Colonic mucosa (tissue), 4 donors: ENCODE measurements at regions not wholly inside any gene's neighbourhood (a gene's known extent, or its start where the extent isn't known, plus 50 kb on each side); places are given as distances from the start of the nearest gene placed in this dataset.

ENCODE experiments used
- DNase-seq: peaks from one replicate; pipeline ENCODE4 v3.0.0-alpha.2; 2020
- H3K27ac ChIP-seq: fragments of 200-600 bp; one replicate; pipeline ENCODE4 v1.8.0; 2021
- H3K27me3 ChIP-seq: fragments of 200-600 bp; one replicate; pipeline ENCODE4 v1.8.0; 2021
- H3K36me3 ChIP-seq: fragments of 200-600 bp; one replicate; pipeline ENCODE4 v1.8.0; 2021
- H3K4me1 ChIP-seq: fragments of 200-600 bp; one replicate; pipeline ENCODE4 v1.8.0; 2021; ENCODE audit warnings: mild to moderate bottlenecking
- H3K4me3 ChIP-seq: fragments of 200-600 bp; one replicate; pipeline ENCODE4 v1.8.0; 2021
- H3K9ac ChIP-seq, 2 donors: one replicate each; pipeline ENCODE4 v1.7.0; 2013; ENCODE audit warnings: control low read depth in 2 of 2, low read depth in 2 of 2, low read length in 2 of 2
- H3K9me3 ChIP-seq: fragments of 200-600 bp; one replicate; pipeline ENCODE4 v1.8.0; 2021
- intact Hi-C: fragments of 100-400 bp; cut with DNase I; formaldehyde crosslinking; loops from one replicate; pipeline ENCODE4 v1.14.1; 2022
- TF ChIP-seq, protein P1 (sequence below): fragments of 200-600 bp; IDR thresholded peaks from one replicate; pipeline ENCODE4 v1.8.0; 2022; ENCODE audit warnings: antibody characterized with exemption, mild to moderate bottlenecking
- donor health status: healthy.
- donor health status: DM: no; HTN: no; CAD: no.
- donor health status: DM: no; HTN: no; CAD: no.

DNA sequence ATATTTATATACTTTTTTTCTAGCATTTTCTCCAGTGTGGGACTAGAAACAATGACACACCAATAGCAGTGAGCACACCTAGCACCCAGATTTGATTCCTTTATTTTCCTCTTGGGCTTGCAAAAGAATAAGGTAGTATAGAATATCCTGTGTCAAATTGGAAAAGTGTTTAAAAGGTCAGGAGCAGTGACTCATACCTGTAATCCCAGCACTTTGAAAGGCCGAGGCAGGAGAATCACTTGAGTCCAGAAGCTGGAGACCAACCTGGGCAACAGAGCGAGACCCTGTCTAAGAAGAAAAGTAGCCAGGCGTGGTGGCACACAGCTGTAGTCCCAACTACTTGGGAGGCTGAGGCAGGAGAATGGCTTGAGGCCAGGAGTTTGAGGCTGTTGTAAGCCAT is 53.8 kb upstream of the SGPP1 start:
- intact Hi-C loops: no loop called here
- TF ChIP-seq, protein P1, sequence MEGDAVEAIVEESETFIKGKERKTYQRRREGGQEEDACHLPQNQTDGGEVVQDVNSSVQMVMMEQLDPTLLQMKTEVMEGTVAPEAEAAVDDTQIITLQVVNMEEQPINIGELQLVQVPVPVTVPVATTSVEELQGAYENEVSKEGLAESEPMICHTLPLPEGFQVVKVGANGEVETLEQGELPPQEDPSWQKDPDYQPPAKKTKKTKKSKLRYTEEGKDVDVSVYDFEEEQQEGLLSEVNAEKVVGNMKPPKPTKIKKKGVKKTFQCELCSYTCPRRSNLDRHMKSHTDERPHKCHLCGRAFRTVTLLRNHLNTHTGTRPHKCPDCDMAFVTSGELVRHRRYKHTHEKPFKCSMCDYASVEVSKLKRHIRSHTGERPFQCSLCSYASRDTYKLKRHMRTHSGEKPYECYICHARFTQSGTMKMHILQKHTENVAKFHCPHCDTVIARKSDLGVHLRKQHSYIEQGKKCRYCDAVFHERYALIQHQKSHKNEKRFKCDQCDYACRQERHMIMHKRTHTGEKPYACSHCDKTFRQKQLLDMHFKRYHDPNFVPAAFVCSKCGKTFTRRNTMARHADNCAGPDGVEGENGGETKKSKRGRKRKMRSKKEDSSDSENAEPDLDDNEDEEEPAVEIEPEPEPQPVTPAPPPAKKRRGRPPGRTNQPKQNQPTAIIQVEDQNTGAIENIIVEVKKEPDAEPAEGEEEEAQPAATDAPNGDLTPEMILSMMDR: no peak
- Histone ChIP-seq H3K4me3 (no peak overlapping the region), H3K27me3 (no peaks in the 10 kb centered on the region), H3K36me3 (no peaks in the 10 kb centered on the region), H3K4me1 (no peaks in the 10 kb centered on the region), H3K27ac (no peak overlapping the region), H3K9ac (no peak overlapping the region), H3K9me3 (no peaks in the 10 kb centered on the region)
- no peak for DNase-seq

DNA sequence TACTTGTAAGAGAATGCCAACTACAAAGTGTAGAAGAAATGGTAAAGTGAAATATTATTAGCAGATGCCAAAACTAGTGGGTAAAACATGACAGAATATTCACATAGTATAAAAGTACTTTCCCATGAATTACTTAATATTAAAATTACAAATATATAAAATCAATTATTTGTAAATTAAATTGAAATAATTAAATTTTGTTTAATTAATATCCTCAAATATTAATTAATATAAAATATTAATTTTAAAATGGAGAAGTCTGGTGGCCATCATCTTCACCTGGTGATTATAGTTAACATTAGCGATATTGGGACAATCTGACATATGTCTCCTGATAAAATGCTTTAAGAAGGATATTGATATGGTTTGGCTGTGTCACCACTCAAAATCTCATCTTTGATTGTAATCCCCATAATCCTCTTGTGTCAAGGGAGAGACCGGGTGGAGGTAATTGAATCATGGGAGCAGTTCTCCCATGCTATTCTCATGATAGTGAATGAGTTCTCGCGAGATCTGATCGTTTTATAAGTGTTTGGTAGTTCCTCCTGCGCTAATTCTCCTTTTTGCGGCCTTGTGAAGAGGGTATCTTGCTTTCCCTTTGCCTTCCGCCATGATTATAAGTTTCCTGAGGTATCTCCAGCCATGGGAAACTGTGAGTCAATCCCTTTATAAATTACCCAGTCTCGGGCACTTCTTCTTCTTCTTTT is 55.0 kb upstream of the SGPP1 start:
- TF ChIP-seq, protein P1: no peak
- no peak overlapping the region for H3K9ac ChIP-seq
- H3K27me3 ChIP-seq: no peaks in the 10 kb centered on the region
- H3K36me3 ChIP-seq: no peaks in the 10 kb centered on the region
- no peak for DNase-seq
- no peaks in the 10 kb centered on the region for H3K9me3 ChIP-seq
- H3K27ac ChIP-seq: no peak overlapping the region
- H3K4me3 ChIP-seq: peak overlapping the region; percentile 1
- intact Hi-C loops: no loop called here
- no peaks in the 10 kb centered on the region for H3K4me1 ChIP-seq

GRCh38 chr14:63788011-63788933 is 60.4 kb upstream of the SGPP1 start:
- Histone ChIP-seq H3K36me3 (no peaks in the 10 kb centered on the region), H3K4me3 (no peak overlapping the region), H3K4me1 (no peaks in the 10 kb centered on the region), H3K9me3 (no peaks in the 10 kb centered on the region), H3K27ac (no peak overlapping the region), H3K9ac (no peak overlapping the region), H3K27me3 (no peaks in the 10 kb centered on the region)
- intact Hi-C loops: no loop called here
- no peak for DNase-seq
- TF ChIP-seq, protein P1: no peak

GRCh38 chr14:63793376-63793775 is 59.4 kb upstream of the SYNE2 start:
- Histone ChIP-seq H3K36me3 (no peaks in the 10 kb centered on the region), H3K9me3 (no peaks in the 10 kb centered on the region), H3K9ac (no peak overlapping the region), H3K4me3 (no peak overlapping the region), H3K27me3 (no peaks in the 10 kb centered on the region), H3K27ac (no peak overlapping the region), H3K4me1 (no peaks in the 10 kb centered on the region)
- TF ChIP-seq, protein P1: no peak
- intact Hi-C loops: loop anchor here (10.0 kb wide), 1 partner anchor 501 kb away; the partner anchor contains the start of gene ESR2
- no peak for DNase-seq

GRCh38 chr14:63795532-63795931 is 57.3 kb upstream of the SYNE2 start:
- no peak overlapping the region for H3K27ac ChIP-seq
- H3K4me1 ChIP-seq: no peaks in the 10 kb centered on the region
- TF ChIP-seq, protein P1: no peak
- no peaks in the 10 kb centered on the region for H3K9me3 ChIP-seq
- no peaks in the 10 kb centered on the region for H3K36me3 ChIP-seq
- DNase-seq: no peak
- H3K27me3 ChIP-seq: no peaks in the 10 kb centered on the region
- no peak overlapping the region for H3K9ac ChIP-seq
- intact Hi-C loops: loop anchor here (10.0 kb wide), 1 partner anchor 499 kb away; the partner anchor contains the start of gene ESR2
- no peak overlapping the region for H3K4me3 ChIP-seq
